HG02943 (cell line): ENCODE measurements at regions not wholly inside any gene's neighbourhood (a gene's known extent, or its start where the extent isn't known, plus 50 kb on each side); places are given as distances from the start of the nearest gene placed in this dataset.

ENCODE experiments used
- ATAC-seq: cut with Tn5 transposase; IDR thresholded peaks from one replicate; pipeline ENCODE4 v1.9.1; 2021; ENCODE audit warnings: mild to moderate bottlenecking, low read depth, moderate library complexity; ENCODE audit not compliant: unreplicated experiment

DNA sequence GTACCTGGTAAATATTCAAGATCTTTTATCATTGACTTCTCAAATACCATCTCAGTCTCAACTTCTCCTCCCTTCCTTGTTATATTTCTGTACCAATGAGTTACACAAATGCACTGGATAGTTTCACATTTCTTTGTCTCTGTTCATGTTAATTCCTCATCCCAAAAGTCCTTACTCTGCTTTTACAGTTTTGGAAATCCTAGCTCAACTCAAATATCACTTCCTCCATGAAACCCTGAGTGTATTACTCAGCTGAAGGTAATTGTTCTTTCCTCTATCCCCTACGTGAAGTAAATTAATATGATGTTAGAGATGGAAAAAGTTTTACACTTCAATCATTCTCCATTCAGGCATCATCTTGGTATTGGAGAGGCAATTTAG, 241.5 kb downstream of the TLE4 start:
- no peak for ATAC-seq

DNA sequence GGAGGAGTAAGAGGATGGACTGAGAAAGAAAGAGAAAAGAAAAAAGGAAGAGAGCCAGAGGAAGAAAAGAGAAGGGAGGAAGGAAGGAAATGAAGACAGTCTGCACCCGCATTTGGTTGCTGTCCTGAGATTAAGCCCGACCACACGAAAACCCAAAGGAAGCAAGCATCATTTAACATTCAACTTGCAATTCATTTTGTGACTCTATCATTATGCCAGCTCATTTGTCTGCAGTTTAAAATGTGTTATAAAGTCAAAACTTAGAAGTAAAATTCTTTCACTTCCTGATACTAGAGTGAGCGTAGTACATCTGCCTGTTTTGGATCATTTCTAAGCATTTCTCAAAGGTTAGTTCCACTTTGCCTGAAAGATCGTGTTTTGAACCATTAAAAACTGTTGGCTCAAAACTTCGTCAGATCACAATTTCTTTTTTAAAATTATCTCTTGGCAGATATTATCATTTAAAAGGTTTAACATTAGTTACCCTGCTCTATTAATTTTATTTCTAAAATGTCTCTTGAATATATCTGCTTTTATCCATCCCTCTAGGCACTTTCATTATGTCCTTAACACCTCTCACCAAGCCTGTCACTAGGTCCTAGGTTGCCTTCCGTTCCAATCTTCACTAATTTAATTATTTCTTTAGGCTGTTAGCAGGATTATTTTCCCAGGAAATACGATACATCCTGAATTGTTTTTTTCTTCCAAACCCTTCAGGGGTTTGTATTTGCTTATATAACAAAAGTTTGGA, 240.9 kb downstream of the TLE4 start:
- ATAC-seq, result peak; percentile 74

DNA sequence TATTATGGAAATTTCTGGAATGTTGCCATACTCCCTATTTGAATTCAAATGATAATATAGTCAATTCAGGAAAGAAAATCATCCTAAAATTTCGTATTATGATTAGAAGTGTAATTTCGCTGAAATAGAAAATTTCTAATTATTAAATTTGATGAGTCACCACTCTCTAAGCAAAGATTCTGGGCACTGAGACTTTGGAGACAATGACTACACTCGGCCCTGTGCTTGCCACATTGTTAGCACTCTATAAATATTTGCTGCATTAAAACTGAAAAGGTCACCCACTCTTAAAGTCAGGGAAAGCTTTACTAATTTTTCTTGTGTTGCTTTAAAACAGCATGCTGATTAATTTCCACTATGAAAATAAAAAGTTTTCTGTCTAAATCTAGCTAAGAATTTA, 240.3 kb downstream of the TLE4 start:
- ATAC-seq, result peak; percentile 22

DNA sequence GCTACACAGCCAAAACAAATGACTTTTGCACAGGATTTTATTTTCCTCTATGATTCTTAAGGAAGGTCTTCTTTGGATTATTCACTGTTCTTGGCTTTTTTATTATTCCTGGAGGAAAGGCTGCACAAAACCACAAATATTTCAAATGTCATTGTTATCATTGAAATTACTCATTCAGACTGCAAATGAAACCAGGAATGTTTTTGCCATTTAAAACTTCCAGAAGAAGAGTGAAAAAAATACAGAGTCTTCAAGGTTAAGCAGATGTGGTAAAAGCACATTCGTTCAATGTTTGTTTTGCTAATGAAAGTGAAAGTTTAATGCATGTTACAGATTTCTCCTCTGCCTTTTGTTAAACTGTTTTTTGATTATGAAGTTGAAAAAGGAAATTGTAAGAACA, 238.2 kb downstream of the TLE4 start:
- ATAC-seq, result no peak

DNA sequence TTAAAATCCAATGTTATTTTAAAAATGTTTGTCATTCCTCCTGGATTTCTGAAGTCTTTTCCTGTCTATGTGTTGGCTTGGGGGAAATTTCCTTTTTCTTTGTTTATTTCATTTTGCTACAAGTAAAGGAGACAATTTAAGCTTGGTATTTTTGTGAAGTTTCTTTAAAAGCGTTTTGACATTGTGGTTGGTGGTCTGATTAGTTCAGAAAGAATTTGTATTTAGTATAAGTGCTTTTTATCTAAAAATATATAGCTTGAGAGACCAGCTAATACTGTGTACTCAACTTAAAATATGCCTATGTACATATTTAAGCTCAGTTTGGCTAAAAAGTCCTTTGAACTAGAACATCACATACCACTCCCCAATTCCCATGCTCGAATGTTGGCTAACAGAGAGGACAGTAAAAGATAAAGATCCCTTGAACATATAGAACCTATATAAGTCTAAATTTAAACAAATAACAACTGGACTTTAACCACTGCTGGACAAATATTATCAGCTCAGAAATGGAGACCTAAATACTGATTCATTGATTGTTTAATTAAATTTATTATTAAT, 237.6 kb downstream of the TLE4 start:
- ATAC-seq, result no peak

DNA sequence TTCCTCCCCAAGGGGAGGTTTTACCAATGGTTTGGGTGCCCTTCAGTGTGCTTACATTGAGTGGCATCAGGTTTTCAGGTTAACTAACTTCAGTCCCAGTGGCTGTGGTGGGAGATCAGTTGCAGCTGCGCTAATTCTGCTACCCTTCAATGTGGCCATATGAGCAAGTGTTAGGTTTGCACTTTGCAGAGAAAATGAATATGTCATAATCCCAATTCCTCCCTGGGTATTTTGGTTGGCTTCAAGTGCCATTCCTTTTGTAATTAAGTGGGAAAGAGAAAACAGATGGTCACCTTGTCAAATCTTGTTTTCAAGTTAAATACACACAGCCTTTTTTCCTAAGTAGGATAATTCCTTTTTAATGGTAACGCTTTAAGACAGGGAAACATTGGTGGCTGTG, 236.2 kb downstream of the TLE4 start:
- ATAC-seq, result no peak

DNA sequence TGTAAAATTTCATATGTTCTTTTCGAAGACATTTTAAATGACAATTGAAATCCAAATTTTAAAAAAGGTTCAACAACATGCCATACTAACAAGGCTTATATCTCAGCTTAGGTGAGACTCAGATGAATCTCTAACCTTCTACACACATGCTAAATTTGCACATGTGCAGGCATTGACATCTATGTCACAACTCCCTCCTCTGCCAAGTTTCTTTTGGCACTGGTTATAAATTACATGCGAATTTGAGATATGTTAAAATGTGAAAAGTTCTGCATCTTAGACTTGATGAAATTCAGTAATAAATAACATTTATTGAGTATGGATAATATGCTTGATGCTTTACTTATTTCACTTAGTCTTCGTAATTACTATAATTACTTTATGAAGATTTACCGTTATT, 234.3 kb downstream of the TLE4 start:
- no peak for ATAC-seq

DNA sequence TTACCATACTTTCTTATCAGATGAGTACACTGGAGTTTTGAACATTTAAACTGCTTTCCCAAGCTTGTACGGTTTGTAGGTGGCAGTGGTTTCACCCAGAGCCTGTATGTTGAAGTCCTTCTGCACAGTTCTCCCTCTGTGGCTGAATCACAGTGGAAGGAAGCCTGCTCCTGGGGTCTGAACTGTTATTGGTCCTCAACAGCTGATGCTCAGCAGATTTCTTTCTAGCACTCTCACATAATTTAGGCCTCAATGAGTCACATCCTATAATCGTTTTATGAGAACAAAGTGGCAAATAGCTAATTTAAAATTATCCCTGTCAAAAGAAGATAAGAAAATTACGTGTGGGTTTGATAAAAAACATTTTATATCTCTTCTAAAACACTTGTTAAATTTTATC, 229.7 kb downstream of the TLE4 start:
- ATAC-seq, result no peak

DNA sequence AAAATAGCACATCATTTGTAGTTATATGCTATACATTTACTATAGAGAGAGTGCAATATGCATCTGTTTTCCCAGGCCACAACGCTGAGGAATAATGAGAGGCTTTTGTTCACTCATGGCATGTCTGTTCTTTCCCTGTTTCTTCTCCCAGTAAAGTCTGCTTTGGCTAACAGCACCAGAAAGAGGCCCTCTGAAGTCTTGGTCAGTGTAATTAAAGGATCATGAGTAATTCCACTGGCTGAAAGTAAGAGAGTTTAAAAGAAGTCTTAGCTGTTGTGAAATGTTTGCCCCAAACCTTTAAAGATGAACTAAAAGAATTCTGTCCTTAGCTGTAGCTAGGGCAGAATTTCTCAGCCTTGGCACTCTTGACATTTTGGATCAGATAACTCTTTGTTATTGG, 228.8 kb downstream of the TLE4 start:
- no peak for ATAC-seq

DNA sequence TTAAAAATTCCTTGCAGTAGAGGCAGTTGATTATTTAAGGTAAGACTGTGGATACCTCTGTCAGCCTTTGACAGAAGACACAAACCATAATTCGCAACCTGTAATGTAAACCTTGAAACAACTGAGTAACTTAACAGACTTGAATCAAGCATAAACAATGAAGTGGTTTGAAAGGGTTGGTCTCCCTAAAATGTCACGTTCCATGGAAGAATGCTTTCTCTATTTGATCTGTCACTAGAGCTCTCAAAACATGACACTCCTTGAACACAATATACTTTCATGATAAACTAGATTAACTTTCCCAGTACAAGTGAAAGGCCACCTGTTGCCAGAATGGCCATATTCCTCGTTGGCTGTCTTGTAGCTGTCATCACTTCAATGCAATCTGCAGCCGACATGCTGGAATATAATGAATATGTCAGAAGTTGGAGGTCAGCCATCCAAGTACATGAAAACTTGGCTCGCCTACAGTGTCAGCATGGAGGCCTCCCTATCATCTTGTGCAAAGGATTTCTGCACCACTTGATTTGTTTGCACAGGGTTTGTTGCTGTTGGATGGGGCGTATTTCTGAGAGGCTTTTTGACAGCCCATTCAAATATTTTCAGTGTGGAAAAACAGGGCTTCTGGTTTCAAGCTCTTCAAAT, 228.0 kb downstream of the TLE4 start:
- ATAC-seq, result no peak

DNA sequence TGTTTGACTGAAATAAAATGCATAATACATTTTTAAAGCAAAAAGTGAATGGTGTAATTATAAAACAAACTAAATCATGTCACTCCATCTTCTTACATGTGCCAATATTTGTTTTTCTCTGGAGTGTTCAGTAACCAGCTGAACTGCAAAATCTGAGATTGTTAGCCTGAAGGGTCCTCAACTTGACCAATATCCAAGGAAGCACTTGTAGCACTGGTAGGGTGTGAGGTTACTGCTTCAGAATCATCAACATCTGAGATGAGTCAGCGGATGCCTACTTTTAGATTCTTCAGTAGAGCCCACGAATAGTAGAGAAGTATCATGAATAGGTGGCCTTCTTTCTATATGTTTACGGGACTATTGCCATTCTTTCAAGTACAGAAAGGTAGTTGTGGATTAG, 226.7 kb downstream of the TLE4 start:
- ATAC-seq, result no peak

DNA sequence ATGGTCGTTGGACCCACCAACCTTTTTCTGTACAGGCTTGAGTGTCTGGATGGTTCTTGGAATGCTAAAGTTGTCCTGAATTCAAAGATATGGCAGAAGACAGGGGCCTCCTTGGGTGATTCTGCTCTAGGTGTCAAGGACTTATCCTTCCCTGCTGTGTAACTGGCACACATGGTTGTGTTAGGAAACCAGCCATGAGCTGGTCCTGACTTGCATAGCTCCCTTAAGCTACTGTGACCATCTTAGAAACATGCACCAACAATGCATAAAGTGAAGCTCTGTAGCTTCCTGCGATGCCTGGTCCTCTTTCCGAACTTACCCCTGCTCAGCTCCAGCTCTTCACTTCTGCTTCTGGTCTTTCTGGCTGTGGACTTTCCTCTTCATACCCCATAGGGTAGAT, 224.6 kb downstream of the TLE4 start:
- ATAC-seq, result no peak

DNA sequence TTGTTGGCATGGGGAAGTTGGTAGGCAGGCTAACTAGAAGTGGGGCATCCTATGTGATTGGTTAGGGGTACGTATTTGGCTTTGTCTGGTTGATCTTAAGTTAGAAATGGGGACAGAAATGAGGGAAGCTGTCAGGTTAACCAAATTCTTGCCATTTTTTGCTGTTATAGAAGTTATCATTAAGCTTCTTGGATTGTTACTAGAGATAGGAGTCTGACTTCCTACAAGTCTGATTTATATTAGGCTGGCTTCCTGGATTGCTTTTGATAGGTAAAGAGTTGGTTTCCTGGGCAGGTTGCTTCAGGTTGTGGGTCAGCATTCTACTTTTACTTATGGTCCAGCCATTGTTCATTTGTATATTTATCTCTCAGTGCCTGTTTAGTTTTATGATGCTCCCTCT, 216.9 kb downstream of the TLE4 start:
- no peak for ATAC-seq

DNA sequence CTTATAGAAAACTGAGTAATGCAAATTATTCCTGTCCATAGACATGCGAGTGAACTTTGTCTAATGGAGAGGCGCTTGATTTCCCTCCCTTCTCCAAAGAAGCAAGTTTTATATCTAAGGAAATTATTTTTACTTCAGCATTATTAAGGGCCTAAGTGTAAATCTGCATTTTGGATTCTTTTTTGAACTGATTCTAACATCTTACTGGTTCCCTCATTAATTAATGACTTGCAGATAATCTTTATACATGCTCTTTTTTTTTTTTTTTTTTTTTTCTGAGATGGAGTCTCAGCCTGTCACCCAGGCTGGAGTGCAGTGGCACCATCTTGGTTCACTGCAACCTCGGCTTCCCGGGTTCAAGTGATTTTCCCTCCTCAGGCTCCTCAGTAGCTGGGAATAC, 209.5 kb downstream of the TLE4 start:
- no peak for ATAC-seq

DNA sequence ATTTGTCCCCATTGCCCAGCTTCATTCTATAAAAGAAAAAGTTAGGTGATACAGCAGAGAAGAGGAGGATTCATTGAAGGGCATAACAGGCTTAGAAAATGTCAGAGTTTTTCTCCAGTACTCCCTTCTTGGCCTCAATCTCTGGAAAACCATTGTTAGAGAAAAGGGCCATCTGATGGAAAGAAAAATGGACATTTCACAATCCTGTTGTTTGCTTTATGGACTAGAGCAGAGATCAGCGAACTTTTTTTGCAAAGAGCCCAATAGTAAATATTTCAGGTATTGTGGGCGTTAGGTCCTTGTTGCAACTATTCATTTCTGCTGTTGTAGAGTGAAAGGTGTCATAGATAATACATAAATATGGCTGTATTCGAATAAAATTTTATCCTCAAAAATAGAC, 208.8 kb downstream of the TLE4 start:
- ATAC-seq, result no peak

DNA sequence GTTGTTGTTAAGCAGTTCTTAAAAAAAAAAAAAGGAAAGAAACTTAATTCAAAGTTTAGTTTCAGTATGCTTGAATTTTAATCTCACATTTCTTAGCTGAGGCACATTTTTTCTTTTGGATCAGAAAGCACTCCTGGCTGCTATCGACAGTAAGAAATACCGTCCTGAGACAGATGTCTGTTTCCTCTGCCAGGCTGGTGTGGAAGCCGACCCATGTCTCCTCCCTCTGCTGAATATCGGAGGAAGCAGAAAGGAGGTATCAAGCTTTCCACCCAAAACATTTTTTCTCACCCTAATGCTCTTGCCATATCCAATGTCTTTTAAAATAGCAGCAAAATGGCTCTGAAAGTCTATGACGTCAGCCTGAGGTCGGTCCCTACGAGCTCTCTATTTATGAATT, 208.1 kb downstream of the TLE4 start:
- ATAC-seq, result no peak

DNA sequence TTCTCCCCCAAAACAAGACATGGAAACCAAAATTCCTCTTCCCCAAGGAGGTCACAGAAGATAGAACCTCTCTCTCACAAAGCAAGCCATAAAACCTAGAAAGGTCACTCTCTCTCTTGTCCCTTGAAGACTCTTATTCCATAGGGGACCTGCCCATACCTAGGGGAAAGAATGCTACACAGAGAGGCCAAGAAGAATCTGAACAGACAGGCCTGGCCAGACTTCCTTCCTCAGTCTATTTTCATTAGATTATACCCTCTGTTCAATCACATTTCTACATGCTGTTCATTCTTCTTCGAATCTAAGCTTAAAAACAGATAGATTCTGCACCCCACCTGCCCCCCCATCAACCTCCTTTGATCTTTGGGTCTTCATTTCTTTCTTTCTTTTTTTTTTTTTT, 206.8 kb downstream of the TLE4 start:
- no peak for ATAC-seq

DNA sequence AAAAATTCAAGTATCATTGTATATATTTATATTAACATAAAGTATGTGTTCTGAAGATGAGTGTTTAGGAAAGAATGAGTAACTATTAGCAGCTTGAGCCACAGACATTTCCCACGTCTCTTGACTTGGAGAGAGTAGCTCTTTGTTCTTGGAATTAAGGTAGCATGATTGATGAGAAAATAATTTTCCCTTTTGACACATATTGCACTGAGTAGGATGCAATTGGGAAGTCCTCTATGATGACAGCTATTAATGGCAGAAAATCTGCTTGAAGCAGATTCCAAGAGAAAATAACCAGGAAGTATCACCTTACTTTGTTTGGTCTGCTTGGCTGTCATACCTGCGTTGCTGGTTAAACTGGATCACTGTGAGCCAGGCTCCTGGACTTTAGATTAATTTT, 204.8 kb downstream of the TLE4 start:
- ATAC-seq, result no peak
